ENCODE measurements at regions not wholly inside any gene's neighbourhood (a gene's known extent, or its start where the extent isn't known, plus 50 kb on each side); places are given as distances from the start of the nearest gene placed in this dataset.

GRCh38 chrX:22339459-22339858, 66.7 kb downstream of the CBLL2 start:
- intact Hi-C loops (cut with micrococcal nuclease; ENCODE audit: unreplicated experiment) (no loop called here), in situ Hi-C loops (cut with MboI) (no loop called here)
- no peaks in the 10 kb centered on the region for H3K27me3 ChIP-seq (replicated peaks in 1 of 2; ENCODE audit: control insufficient read depth in 2 of 2, insufficient read depth in 2 of 2, low read length in 1 of 2)
- H3K9me3 ChIP-seq (replicated peaks; ENCODE audit: control insufficient read depth, insufficient read depth, low read length): no peaks in the 10 kb centered on the region
- H3K36me3 ChIP-seq (ENCODE audit: control insufficient read depth in 2 of 2, insufficient read depth in 2 of 2, low read length in 1 of 2): no peaks in the 10 kb centered on the region
- DNase-seq (ENCODE audit: low read depth, low spot score) (no peak), FAIRE-seq (no peak), ATAC-seq (no peak)
- no peak overlapping the region for H3K4me2 ChIP-seq (ENCODE audit: control insufficient read depth, insufficient read depth)
- no peak overlapping the region for H2AFZ ChIP-seq (ENCODE audit: control insufficient read depth, low read depth, low read length)
- RAD21 ChIA-PET (ENCODE audit: unreplicated experiment): no interaction called here
- H3K79me2 ChIP-seq (ENCODE audit: control insufficient read depth, insufficient read depth, low read length): no peaks in the 10 kb centered on the region
- no peak for TF ChIP-seq NR2F1 (conservative IDR thresholded peaks at IDR 0.05)
- TF ChIP-seq SIX5 (IDR thresholded peaks at IDR 0.05; ENCODE audit: low read depth, low read length, severe bottlenecking): no peak
- no peak for TF ChIP-seq RB1 (IDR thresholded peaks at IDR 0.05; ENCODE audit: borderline replicate concordance)
- no peak for TF ChIP-seq ZNF384 (IDR thresholded peaks at IDR 0.05; ENCODE audit: borderline replicate concordance, low read depth, low read length)
- no peak for TF ChIP-seq HCFC1 (IDR thresholded peaks at IDR 0.05; ENCODE audit: low read length)
- TF ChIP-seq, protein P1, sequence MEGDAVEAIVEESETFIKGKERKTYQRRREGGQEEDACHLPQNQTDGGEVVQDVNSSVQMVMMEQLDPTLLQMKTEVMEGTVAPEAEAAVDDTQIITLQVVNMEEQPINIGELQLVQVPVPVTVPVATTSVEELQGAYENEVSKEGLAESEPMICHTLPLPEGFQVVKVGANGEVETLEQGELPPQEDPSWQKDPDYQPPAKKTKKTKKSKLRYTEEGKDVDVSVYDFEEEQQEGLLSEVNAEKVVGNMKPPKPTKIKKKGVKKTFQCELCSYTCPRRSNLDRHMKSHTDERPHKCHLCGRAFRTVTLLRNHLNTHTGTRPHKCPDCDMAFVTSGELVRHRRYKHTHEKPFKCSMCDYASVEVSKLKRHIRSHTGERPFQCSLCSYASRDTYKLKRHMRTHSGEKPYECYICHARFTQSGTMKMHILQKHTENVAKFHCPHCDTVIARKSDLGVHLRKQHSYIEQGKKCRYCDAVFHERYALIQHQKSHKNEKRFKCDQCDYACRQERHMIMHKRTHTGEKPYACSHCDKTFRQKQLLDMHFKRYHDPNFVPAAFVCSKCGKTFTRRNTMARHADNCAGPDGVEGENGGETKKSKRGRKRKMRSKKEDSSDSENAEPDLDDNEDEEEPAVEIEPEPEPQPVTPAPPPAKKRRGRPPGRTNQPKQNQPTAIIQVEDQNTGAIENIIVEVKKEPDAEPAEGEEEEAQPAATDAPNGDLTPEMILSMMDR (IDR thresholded peaks at IDR 0.05 in 2 of 3, conservative IDR thresholded peaks at IDR 0.05 in 1 of 3; ENCODE audit: control insufficient read depth in 2 of 3, extremely low read depth in 1 of 3, insufficient read depth in 1 of 3, low read depth in 3 of 3, low read length in 3 of 3): no peak
- no peak for TF ChIP-seq POLR2A (IDR thresholded peaks at IDR 0.05; ENCODE audit: low read depth, low read length)
- H3K4me3 ChIP-seq: no peak overlapping the region
- POLR2A ChIA-PET: no interaction called here
- CTCF ChIA-PET: no interaction called here
- no peak overlapping the region for H3K27ac ChIP-seq (ENCODE audit: control insufficient read depth, insufficient read depth)
- SMC1A ChIA-PET (ENCODE audit: uncharacterized antibody, unreplicated experiment): interaction anchor here (1.4 kb wide), 1 partner anchor 354 kb away, joined by 3 read pairs; no protein-coding TSS in a partner anchor
- WGBS (ENCODE audit: insufficient coverage, insufficient replicate concordance, low lambda C conversion rate, missing lambda C conversion rate): 0% methylated on average over 1 of the region's 1 CpG
- H3K9ac ChIP-seq (ENCODE audit: control insufficient read depth, insufficient read depth, low read length): no peak overlapping the region
- BruUV-seq (replicated peaks): no TSS peak
- no peaks in the 10 kb centered on the region for H3K4me1 ChIP-seq (ENCODE audit: control insufficient read depth, insufficient read depth, low read length)
- H4K20me1 ChIP-seq (ENCODE audit: control insufficient read depth, insufficient read depth): no peaks in the 10 kb centered on the region
